NCI-H1694 (cell line): ENCODE measurements at regions not wholly inside any gene's neighbourhood (a gene's known extent, or its start where the extent isn't known, plus 50 kb on each side); places are given as distances from the start of the nearest gene placed in this dataset.
A peak's percentile ranks its signal among the peaks of the same experiment; 100 is the strongest.
"Not testable (repeated sequence)": the region's sequence is repeated elsewhere in the genome, so short reads cannot be mapped to it uniquely, and the experiment has no call there.

Experiments used
- DNase-seq: peaks from one replicate; lab custom pipeline; 2025; lab: John Stamatoyannopoulos, UW

DNA sequence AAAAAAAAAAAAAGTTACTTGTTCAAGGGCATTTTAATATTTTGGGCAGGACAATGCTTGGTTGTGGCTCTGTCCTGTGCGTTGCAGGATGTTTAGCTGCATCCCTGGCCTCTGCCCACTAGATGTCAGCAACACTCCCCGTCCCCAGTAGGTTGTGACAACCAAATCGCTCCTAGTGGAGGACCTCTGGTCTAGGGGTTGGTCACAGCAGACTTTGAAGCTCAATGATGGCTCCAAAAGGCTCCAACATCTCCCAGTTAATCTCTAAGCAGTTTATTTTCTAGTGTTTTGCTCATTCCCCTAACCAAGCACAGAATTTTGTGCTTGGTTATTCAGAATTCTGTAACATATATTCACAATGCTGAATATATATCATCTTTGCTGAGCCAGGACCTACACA, 67.0 kb downstream of the CHRNA1 start:
- DNase-seq, result peak; percentile 63

GRCh38 chr2:174694920-174695319, 69.4 kb downstream of the CHRNA1 start:
- no peak for DNase-seq

GRCh38 chr2:174694196-174694878, 69.9 kb downstream of the CHRNA1 start:
- DNase-seq, result no peak

GRCh38 chr2:174693344-174693743, 70.9 kb downstream of the CHRNA1 start:
- DNase-seq, result no peak

GRCh38 chr2:174692256-174692919, 71.9 kb downstream of the CHRNA1 start:
- DNase-seq, result no peak

- no peak for DNase-seq
These were observed 73.0 kb downstream of the CHRNA1 start for GRCh38 chr2:174691201-174691779.

DNA sequence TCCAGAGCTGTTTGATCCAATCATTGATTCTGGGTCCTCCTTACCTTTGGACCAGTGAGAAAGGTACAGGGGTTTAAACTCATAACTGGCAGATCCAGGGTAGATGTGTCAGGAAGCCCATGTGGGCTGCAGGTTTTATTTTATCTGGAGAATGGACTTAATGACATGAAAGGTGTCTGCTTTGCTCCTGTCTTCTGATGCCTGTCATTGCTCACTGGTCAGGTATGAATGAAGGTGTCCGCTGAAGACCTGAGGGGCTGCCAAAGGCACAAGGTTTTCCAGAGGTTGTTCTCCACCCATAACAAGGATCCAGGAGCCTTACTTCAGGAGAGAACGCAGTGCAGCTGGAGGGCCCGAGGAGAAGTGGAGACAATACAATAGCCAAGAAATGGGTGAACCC, 74.2 kb downstream of the CHRNA1 start:
- DNase-seq, result no peak

GRCh38 chr2:174688079-174688478, 76.2 kb downstream of the CHRNA1 start:
- DNase-seq, result peak; percentile 59

DNA sequence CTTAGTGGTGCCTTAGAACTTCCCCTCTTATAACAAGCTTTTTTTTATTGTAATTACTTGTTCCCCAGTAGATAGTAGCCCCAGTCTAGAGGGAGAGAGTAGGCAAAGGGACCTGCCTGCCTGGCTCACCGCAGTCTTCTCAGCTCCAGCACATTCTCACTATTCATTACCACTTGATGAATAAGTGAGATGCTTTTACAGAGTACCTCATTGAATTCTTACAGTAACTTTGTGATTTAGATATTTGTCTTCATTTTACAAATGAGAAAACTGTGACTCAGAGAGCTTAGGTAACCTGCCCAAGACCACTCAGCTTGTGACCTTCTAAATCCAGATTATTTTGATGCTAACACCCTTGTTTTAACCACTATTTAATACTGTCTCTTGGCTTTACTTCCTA, 77.8 kb downstream of the CHRNA1 start:
- no peak for DNase-seq

DNA sequence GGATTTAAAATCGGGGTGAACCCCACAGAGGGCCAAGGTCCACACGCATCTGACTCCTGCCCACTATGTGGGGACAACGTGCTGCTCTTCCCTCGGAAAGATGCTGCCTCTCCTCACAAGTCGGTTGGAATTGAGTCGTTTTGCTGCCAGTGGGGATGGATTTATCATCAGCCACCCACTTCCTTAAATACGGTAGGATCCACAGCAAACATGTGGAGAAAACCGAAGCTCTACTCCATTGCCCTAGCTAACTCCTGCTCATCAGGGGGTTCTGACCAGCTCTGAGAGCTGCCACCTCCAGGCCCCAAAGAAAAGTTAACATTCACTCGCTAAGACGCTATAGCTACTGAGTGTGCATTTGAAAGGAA, 80.9 kb downstream of the CHRNA1 start:
- DNase-seq, result no peak

DNA sequence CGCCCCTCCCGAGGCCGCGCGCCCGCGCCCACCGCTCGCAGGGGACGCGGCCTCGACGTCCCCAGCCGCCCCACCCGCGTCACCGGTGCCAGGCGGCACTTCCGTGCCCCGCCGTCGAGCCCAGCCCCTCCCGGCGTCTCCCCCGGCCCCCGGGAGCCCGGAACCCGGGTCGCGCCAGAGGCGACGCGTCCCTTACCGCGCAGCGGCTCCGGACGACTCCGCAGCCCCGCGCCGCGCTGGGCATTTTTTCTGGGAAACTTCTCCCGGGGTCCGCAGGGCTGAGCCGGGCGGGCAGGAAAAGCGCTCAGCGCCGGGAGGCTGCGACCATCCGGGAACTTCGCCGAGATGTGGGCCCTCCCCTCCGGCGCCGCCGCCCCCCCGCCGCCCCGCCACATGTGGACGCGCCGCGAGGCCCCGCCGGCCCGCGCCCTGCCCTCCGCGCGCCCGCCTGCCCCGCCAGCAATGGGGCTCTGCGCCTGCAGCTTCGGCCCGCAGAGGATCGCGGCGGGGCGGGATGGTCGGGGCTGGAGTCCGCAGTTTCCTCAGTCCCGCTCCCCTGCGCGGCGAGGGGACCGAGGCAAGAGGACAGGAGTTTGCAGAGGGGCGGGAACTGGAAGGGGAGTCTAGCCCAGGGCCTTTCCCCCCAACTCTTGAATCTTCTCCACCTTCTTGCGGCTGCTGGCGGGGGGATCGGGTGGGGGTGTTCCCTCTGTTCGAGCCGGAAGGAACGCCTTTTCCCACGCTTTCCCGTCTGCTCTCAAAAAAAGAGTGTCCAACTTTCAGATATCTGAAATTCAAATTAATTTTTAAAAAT, 81.5 kb downstream of the CHRNA1 start:
- no peak for DNase-seq

GRCh38 chr2:174682007-174682577, 82.2 kb downstream of the CHRNA1 start:
- DNase-seq, result no peak

DNA sequence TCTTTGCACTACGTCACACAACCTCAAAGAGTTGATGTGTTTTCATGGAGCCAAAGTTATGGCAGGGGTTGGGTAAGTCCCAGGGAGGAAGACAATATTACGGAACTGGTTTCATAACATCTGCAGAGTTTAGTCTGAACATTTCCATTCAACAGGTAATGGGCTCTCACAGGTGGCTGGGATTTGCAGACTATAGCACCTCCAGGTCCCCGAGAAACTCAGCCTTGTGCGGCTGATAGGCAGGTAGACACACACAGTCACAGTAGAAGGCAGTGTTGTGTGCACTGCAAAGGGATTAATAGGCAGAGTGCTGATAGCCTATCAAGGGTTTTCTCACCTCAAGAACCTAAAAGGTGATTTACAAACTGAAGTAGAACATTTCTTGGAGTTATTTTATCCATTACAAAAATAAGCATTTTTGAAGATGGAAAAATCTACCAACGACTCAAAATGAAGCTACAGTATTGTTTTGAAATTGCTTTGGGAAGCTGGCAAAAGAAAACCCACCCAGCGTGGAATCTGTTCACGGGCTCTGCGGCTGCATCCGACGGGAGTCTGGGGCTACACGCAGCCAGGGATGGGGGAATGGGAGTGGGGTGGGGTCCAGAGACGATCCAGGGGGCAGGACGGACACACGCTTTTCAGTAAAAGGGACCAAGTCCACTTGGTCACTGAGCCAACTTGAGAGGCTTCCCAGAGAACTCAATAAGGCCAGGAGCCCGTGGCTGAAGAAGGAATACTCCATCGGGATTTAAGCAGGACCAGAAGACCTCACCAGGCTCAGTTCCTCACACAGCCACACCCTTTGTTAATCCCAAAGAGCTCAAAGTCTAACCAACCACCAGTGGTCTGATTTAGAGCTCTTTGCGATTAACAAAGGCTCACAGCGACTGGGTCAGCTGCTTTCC, 82.9 kb downstream of the CHRNA1 start:
- peak; percentile 8 for DNase-seq

DNA sequence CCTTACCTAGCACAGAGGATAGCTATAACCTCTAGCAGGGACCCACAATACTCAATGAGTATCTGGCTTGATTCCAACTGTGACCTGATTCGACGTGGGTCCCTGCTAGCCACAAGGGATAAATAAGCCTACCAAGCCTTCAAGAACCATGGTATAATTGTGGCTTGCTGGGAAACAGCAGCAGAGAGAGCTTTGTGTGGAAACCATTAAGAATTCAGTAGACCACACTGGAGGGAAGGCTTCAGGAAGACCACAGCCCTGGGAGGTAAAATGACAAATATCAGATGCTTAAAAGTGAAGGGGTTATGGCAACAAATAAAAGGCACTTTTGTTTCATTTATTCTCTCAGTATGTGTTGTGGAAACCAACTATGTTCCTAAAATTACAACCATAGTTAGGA, 82.6 kb upstream of the WIPF1 start:
- DNase-seq, result no peak

GRCh38 chr2:174678395-174678794, 80.8 kb upstream of the WIPF1 start:
- DNase-seq, result no peak

- no peak for DNase-seq
These were observed 78.0 kb upstream of the WIPF1 start for GRCh38 chr2:174675615-174676014.

GRCh38 chr2:174673876-174674275, 76.3 kb upstream of the WIPF1 start:
- no peak for DNase-seq

- no peak for DNase-seq
These were observed 75.8 kb upstream of the WIPF1 start for GRCh38 chr2:174673440-174673839.

DNA sequence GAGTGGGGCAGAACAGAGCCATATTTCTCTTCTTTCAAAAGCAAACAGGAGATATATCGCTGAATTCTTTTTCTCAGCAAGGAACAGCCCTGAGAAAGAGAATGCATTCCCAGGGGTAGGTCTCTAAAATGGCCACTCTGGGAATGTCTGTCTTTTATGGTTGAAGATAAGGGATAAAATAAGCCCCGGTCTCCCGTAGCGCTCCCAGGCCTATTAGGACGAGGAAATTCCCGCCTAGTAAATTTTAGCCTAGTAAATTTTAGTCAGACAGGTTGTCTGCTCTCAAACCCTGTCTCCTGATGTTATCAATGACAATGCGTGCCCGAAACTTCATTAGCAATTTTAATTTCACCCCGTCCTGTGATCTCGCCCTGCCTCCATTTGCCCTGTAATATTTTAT, 73.9 kb upstream of the WIPF1 start:
- not testable (repeated sequence) for DNase-seq

DNA sequence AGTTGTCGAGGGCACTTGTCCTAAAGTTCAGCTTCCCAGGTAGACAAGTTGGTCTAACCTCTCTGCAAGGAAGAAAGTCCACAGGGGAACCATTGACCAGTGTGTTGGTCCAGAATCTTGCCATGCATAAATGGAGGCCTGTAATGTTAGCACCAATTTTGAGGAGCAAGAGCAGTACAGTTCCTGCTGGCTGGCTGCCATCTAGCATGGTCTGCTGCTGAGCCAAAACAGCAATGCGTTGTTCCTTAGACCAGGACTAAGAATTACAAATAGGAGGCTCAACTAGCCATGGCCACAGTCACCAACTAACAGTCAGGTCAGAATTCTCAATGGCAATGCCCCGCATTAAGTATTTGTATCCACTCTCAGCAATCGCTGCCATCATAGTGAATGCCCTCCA, 72.8 kb upstream of the WIPF1 start:
- DNase-seq, result no peak

DNA sequence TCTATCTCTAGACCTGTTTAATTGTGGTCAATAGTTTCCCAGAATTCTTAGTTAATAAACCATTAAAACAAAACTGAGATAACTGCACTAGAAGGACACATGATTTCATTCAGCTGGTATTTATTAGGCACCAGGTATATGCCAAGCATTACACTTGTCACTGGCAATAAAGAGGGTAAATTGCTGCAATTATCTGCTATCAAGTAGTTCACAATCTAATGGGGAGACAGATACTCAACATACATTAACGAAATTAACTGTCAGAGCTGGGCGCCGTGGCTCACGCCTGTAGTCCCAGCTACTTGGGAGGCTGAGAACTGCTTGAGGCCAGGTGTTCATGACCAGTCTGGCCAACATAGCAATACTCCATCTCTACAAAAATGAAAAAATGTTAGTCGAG, 71.7 kb upstream of the WIPF1 start:
- no peak for DNase-seq
